ENCODE measurements at regions not wholly inside any gene's neighbourhood (a gene's known extent, or its start where the extent isn't known, plus 50 kb on each side); places are given as distances from the start of the nearest gene placed in this dataset.

DNA sequence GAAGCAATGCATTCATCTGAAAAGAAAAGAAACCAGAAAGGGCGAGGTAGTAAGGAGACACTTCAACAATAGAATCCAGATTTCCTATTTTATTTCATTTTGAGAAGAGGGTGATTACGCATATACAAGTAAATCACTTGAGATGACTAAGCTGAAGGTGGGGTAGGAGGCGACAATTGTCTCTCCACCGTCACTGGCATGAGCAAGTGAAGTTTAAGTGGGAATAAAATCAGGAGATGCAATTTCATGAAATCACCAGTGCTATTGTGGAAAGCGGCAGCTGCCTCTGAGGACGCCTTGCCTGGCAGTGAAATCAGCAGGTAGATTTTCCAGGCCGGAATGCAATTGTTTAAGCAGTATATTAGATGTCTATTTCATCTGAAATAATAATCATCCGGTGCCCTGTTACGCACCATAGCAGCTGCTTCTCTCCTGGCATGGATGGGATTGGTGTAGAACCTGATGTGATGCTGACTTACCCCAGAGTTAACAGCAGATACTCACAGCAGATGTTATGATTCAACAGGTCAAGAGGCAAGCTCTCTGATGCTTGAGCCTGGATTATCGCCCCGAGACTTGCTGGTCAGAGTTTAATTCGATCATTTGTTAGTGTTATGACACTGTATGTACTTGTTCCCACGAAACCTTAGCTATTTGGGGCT, 64.3 kb downstream of the RASL11A start:
- TF ChIP-seq, protein P1, sequence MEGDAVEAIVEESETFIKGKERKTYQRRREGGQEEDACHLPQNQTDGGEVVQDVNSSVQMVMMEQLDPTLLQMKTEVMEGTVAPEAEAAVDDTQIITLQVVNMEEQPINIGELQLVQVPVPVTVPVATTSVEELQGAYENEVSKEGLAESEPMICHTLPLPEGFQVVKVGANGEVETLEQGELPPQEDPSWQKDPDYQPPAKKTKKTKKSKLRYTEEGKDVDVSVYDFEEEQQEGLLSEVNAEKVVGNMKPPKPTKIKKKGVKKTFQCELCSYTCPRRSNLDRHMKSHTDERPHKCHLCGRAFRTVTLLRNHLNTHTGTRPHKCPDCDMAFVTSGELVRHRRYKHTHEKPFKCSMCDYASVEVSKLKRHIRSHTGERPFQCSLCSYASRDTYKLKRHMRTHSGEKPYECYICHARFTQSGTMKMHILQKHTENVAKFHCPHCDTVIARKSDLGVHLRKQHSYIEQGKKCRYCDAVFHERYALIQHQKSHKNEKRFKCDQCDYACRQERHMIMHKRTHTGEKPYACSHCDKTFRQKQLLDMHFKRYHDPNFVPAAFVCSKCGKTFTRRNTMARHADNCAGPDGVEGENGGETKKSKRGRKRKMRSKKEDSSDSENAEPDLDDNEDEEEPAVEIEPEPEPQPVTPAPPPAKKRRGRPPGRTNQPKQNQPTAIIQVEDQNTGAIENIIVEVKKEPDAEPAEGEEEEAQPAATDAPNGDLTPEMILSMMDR (IDR thresholded peaks at IDR 0.05): no peak
- TF ChIP-seq POLR2A (IDR thresholded peaks at IDR 0.05): no peak
